ENCODE measurements at regions not wholly inside any gene's neighbourhood (a gene's known extent, or its start where the extent isn't known, plus 50 kb on each side); places are given as distances from the start of the nearest gene placed in this dataset.

- no peak for TF ChIP-seq CTCF (IDR thresholded peaks at IDR 0.05; ENCODE audit: low read depth, low read length)
- no peak for TF ChIP-seq MYC (IDR thresholded peaks at IDR 0.05; ENCODE audit: low read depth, low read length)
- TF ChIP-seq POLR2A (IDR thresholded peaks at IDR 0.05; ENCODE audit: extremely low read depth, insufficient read length): no peak
Measured at GRCh38 chr15:91632176-91632575, 221.3 kb upstream of the SLCO3A1 start.

All from NB4 (cell line).